ENCODE measurements at regions not wholly inside any gene's neighbourhood (a gene's known extent, or its start where the extent isn't known, plus 50 kb on each side); places are given as distances from the start of the nearest gene placed in this dataset.

- TF ChIP-seq MAX (IDR thresholded peaks at IDR 0.05; ENCODE audit: low read depth, low read length) (no peak), POLR2A (IDR thresholded peaks at IDR 0.05; ENCODE audit: extremely low read depth, insufficient read length) (no peak), CTCF (IDR thresholded peaks at IDR 0.05; ENCODE audit: low read depth, low read length) (no peak), MYC (IDR thresholded peaks at IDR 0.05; ENCODE audit: low read depth, low read length) (no peak)
Measured at GRCh38 chr6:148182378-148182777, 160.3 kb upstream of the SASH1 start.
